A549 (cell line): ENCODE measurements at regions not wholly inside any gene's neighbourhood (a gene's known extent, or its start where the extent isn't known, plus 50 kb on each side); places are given as distances from the start of the nearest gene placed in this dataset.

Experiments used
- ATAC-seq, 2 experiments: fragments of 200-7000 bp in 1 of 2; fragments of >200 bp in 1 of 2; cut with Nextera tagmentation in 1 of 2; cut with Tn5 transposase in 1 of 2; 3 replicates each; pipeline versions ENCODE4 v1.8.0 to v1.9.1; 2018 to 2020; ENCODE audit warnings: mild to moderate bottlenecking in 1 of 2, moderate library complexity in 1 of 2
- CTCF ChIA-PET: fragments of 300-600 bp; sonication (Branson Sonifier 250); formaldehyde crosslinking; extraction: SDS; loops from one replicate; lab custom pipeline; 2021; ENCODE audit warnings: antibody characterized with exemption, inconsistent platforms; lab: Yijun Ruan, JAX
- POLR2A ChIA-PET: fragments of 350-600 bp; formaldehyde crosslinking; extraction: SDS; loops from one replicate; lab custom pipeline; 2021; ENCODE audit warnings: antibody characterized with exemption, inconsistent platforms; lab: Yijun Ruan, JAX
- DNase-seq, 2 experiments: peaks; one replicate each; pipeline versions ENCODE4 v3.0.0 to v3.0.0-alpha.2; 2011 to 2016; ENCODE audit warnings: low read depth in 1 of 2, low spot score in 1 of 2
- FAIRE-seq: peaks from 2 replicates; lab custom pipeline; 2011; peaks lifted over from hg19 to GRCh38; lab: Jason Lieb, UNC
- H3K27ac ChIP-seq, 2 experiments: fragments of >200 bp; sonication (Bioruptor Twin); formaldehyde crosslinking; 3 replicates each; pipeline ENCODE4 v1.5.1; 2016 to 2017
- H3K4me1 ChIP-seq: fragments of >200 bp; sonication (Bioruptor Twin); formaldehyde crosslinking; 3 replicates; pipeline ENCODE4 v1.6.1; 2016
- H3K4me2 ChIP-seq: fragments of >200 bp; sonication (Bioruptor Twin); formaldehyde crosslinking; 3 replicates; pipeline ENCODE4 v1.6.1; 2016
- H3K4me3 ChIP-seq: fragments of >200 bp; sonication (Bioruptor Twin); formaldehyde crosslinking; 3 replicates; pipeline ENCODE4 v1.5.1; 2016
- H3K9me3 ChIP-seq: fragments of >200 bp; sonication (Bioruptor Twin); formaldehyde crosslinking; 3 replicates; pipeline ENCODE4 v1.6.1; 2016
- CBX2 ChIP-seq: fragments of 200-600 bp; sonication (generic); IDR thresholded peaks from 2 replicates; pipeline ENCODE4 v1.6.1; 2016; ENCODE audit warnings: low read depth, mild to moderate bottlenecking, borderline replicate concordance
- CHD4 ChIP-seq: fragments of 200-600 bp; sonication (generic); IDR thresholded peaks from 2 replicates; pipeline ENCODE4 v1.6.1; 2016; ENCODE audit warnings: antibody characterized with exemption, mild to moderate bottlenecking, borderline replicate concordance
- EHF ChIP-seq: fragments of 250-450 bp; sonication (Bioruptor Pico); IDR thresholded peaks from 2 replicates; pipeline ENCODE4 v1.5.0; 2020; ENCODE audit warnings: mild to moderate bottlenecking
- EHMT2 ChIP-seq: fragments of 200-600 bp; sonication (generic); IDR thresholded peaks from 2 replicates; pipeline ENCODE4 v1.6.1; 2016; ENCODE audit warnings: antibody characterized with exemption, low read depth, mild to moderate bottlenecking, moderate library complexity
- EP300 ChIP-seq, 2 experiments: fragments of >200 bp; sonication (Bioruptor Twin); formaldehyde crosslinking; IDR thresholded peaks; 2 replicates in 1 of 2; 3 replicates in 1 of 2; pipeline ENCODE4 v1.6.1; 2016 to 2017
- ESRRA ChIP-seq: fragments of 150-350 bp; IDR thresholded peaks from 2 replicates; pipeline ENCODE4 v1.6.1; 2014; ENCODE audit warnings: mild to moderate bottlenecking, low read length, borderline replicate concordance
- HOXB5 ChIP-seq: fragments of 250-450 bp; sonication (Bioruptor Pico); IDR thresholded peaks from 2 replicates; pipeline ENCODE4 v1.5.0; 2020; ENCODE audit warnings: mild to moderate bottlenecking, moderate library complexity
- JUN ChIP-seq, 2 experiments: fragments of >200 bp; sonication (Bioruptor Twin); formaldehyde crosslinking; IDR thresholded peaks; 2 replicates in 1 of 2; 3 replicates in 1 of 2; pipeline ENCODE4 v1.6.1; 2016 to 2017
- MYC ChIP-seq: IDR thresholded peaks from 2 replicates; pipeline ENCODE4 v1.6.1; 2012; ENCODE audit warnings: mild to moderate bottlenecking, inconsistent platforms, low read length, improper control_type of control experiment, borderline replicate concordance
- NPAS2 ChIP-seq: fragments of 250-450 bp; sonication (Bioruptor Pico); IDR thresholded peaks from 2 replicates; pipeline ENCODE4 v1.8.0; 2022; ENCODE audit warnings: mild to moderate bottlenecking, moderate library complexity, borderline replicate concordance
- PHF8 ChIP-seq: fragments of 200-600 bp; sonication (generic); IDR thresholded peaks from 2 replicates; pipeline ENCODE4 v1.6.1; 2016; ENCODE audit warnings: low read depth, mild to moderate bottlenecking, antibody characterized with exemption, moderate library complexity, borderline replicate concordance
- RNF2 ChIP-seq: fragments of 200-600 bp; sonication (generic); IDR thresholded peaks from 2 replicates; pipeline ENCODE4 v1.6.1; 2016; ENCODE audit warnings: low read depth, mild to moderate bottlenecking, antibody characterized with exemption, moderate library complexity, borderline replicate concordance
- SMC3 ChIP-seq: fragments of >200 bp; sonication (Bioruptor Twin); formaldehyde crosslinking; IDR thresholded peaks from 3 replicates; pipeline ENCODE4 v1.6.1; 2018; ENCODE audit warnings: inconsistent platforms
- SREBF2 ChIP-seq: fragments of 450-650 bp; IDR thresholded peaks from 2 replicates; pipeline ENCODE4 v1.6.1; 2014; ENCODE audit warnings: mild to moderate bottlenecking, moderate library complexity
- ZC3H11A ChIP-seq: fragments of 450-650 bp; IDR thresholded peaks from 2 replicates; pipeline ENCODE4 v1.6.1; 2014; ENCODE audit warnings: antibody characterized with exemption, mild to moderate bottlenecking
- ZFP36 ChIP-seq: fragments of 450-650 bp; IDR thresholded peaks from 2 replicates; pipeline ENCODE4 v1.6.1; 2014; ENCODE audit warnings: borderline replicate concordance; ENCODE audit not compliant: partially characterized antibody
- ZSCAN20 ChIP-seq: fragments of 250-450 bp; sonication (Bioruptor Pico); IDR thresholded peaks from 2 replicates; pipeline ENCODE4 v1.8.0; 2022; ENCODE audit warnings: mild to moderate bottlenecking, moderate library complexity
- WGBS: methylation state at CpG from one replicate; pipeline ENCODE4 v1.1.6; 2017; ENCODE audit errors: missing lambda C conversion rate; 5-methylcytosine and 5-hydroxymethylcytosine counted together
- TF ChIP-seq, protein P1 (sequence below): IDR thresholded peaks from 2 replicates; pipeline ENCODE4 v1.6.1; 2012; ENCODE audit warnings: low read depth, borderline replicate concordance
- TF ChIP-seq, protein P2 (sequence below): fragments of 250-450 bp; sonication (Bioruptor Pico); IDR thresholded peaks from 2 replicates; pipeline ENCODE4 v1.5.0; 2020; ENCODE audit warnings: low read depth, mild to moderate bottlenecking, moderate library complexity
- TF ChIP-seq, protein P3 (sequence below): fragments of >200 bp; sonication (Bioruptor Twin); formaldehyde crosslinking; IDR thresholded peaks from 2 replicates; pipeline ENCODE4 v1.6.1; 2016
- TF ChIP-seq, protein P4 (sequence below): fragments of >200 bp; sonication (Bioruptor Twin); formaldehyde crosslinking; IDR thresholded peaks from 3 replicates; pipeline ENCODE4 v1.6.1; 2016

DNA sequence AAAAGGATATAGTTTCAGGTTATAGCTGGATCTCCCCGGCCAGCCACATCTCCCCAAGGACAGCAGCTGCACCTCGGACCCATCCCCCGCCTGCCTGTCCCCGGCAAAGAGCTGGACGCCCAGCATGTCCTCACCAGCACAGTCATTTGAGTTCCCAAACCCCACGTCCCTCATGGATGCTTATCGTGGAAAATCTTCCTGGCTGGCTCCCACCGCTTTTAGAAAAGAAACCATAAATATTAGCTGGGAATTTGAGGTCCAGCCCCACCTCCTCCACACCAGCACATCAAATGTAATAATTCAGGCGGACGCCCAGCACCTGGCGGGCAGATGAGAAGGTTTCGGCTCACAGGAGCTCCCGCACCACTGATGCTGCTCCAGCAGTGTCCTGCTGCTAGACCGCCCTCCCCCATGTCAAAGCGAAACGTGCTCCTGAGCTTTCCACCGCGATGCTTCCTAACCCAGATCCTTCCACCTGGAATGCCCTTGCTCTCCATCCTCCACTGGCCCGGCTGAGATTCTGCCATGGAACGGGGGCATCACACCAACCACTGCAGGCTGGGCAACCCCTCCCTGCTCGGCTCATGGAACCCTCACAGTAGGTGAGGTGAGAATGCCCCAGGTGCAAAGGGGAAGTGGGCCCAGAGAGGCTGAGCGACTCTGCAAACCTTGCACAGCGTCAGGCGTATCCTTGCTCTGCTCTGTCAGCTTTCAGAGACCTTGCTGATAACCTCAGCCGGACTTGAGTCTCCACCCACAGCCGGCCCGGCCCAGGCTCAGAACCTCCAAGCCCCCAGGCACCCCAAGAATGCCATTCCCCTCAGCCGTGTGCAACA lies 71.5 kb upstream of the GPC1 start:
- ChIA-PET CTCF (interaction anchor here (1.3 kb wide), 1 partner anchor 132 kb away, joined by 4 read pairs; no protein-coding TSS in a partner anchor), POLR2A (no interaction called here)
- FAIRE-seq (no peak), DNase-seq (no peak), ATAC-seq (no peak)
- no peak overlapping the region; a peak in 1 of 6 replicates for H3K27ac ChIP-seq
- 87% methylated on average over 24 of the region's 28 CpGs for WGBS
- no peak for TF ChIP-seq EHF (CRISPR knock-in tag)
- TF ChIP-seq ESRRA: no peak
- TF ChIP-seq ZSCAN20 (CRISPR knock-in tag): no peak
- TF ChIP-seq, protein P1, sequence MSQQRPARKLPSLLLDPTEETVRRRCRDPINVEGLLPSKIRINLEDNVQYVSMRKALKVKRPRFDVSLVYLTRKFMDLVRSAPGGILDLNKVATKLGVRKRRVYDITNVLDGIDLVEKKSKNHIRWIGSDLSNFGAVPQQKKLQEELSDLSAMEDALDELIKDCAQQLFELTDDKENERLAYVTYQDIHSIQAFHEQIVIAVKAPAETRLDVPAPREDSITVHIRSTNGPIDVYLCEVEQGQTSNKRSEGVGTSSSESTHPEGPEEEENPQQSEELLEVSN: no peak
- no peak for TF ChIP-seq ZC3H11A
- TF ChIP-seq, protein P2, sequence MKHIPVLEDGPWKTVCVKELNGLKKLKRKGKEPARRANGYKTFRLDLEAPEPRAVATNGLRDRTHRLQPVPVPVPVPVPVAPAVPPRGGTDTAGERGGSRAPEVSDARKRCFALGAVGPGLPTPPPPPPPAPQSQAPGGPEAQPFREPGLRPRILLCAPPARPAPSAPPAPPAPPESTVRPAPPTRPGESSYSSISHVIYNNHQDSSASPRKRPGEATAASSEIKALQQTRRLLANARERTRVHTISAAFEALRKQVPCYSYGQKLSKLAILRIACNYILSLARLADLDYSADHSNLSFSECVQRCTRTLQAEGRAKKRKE: no peak
- no peak for TF ChIP-seq SREBF2
- no peak for TF ChIP-seq SMC3
- H3K4me1 ChIP-seq: peaks cover 7% of the 10 kb centered on the region
- H3K4me3 ChIP-seq: no peak overlapping the region
- peaks cover 31% of the 10 kb centered on the region for H3K9me3 ChIP-seq
- H3K4me2 ChIP-seq: no peak overlapping the region

GRCh38 chr2:240364582-240364960 lies 70.9 kb upstream of the GPC1 start:
- no peak for ATAC-seq
- H3K27ac ChIP-seq: peak overlapping the region in 1 of 2 experiments; percentile 56; a peak in 2 of 6 replicates
- H3K9me3 ChIP-seq: peaks cover 25% of the 10 kb centered on the region
- no peak for FAIRE-seq
- ChIA-PET CTCF (interaction anchor here (1.3 kb wide), 1 partner anchor 132 kb away, joined by 4 read pairs; no protein-coding TSS in a partner anchor), POLR2A (no interaction called here)
- H3K4me2 ChIP-seq: no peak overlapping the region
- no peak for DNase-seq
- TF ChIP-seq, protein P3, sequence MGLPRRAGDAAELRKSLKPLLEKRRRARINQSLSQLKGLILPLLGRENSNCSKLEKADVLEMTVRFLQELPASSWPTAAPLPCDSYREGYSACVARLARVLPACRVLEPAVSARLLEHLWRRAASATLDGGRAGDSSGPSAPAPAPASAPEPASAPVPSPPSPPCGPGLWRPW: no peak
- TF ChIP-seq, protein P2: no peak
- TF ChIP-seq MYC: no peak
- TF ChIP-seq EP300 (IDR thresholded peaks at IDR 0.05): no peak
- TF ChIP-seq, protein P4, sequence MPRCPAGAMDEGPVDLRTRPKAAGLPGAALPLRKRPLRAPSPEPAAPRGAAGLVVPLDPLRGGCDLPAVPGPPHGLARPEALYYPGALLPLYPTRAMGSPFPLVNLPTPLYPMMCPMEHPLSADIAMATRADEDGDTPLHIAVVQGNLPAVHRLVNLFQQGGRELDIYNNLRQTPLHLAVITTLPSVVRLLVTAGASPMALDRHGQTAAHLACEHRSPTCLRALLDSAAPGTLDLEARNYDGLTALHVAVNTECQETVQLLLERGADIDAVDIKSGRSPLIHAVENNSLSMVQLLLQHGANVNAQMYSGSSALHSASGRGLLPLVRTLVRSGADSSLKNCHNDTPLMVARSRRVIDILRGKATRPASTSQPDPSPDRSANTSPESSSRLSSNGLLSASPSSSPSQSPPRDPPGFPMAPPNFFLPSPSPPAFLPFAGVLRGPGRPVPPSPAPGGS: no peak
- TF ChIP-seq CHD4: no peak
- TF ChIP-seq SMC3: no peak
- TF ChIP-seq RNF2: no peak
- TF ChIP-seq JUN (IDR thresholded peaks at IDR 0.05): no peak
- TF ChIP-seq ZFP36: no peak
- TF ChIP-seq CBX2: no peak
- TF ChIP-seq EHMT2: no peak
- TF ChIP-seq NPAS2: no peak
- TF ChIP-seq HOXB5 (CRISPR knock-in tag): no peak
- TF ChIP-seq ZSCAN20 (CRISPR knock-in tag): no peak
- no peak for TF ChIP-seq PHF8
- peaks cover 13% of the 10 kb centered on the region for H3K4me1 ChIP-seq
- H3K4me3 ChIP-seq: no peak overlapping the region
- 93% methylated on average over 12 of the region's 16 CpGs for WGBS
